HepG2 (cell line): ENCODE measurements at regions not wholly inside any gene's neighbourhood (a gene's known extent, or its start where the extent isn't known, plus 50 kb on each side); places are given as distances from the start of the nearest gene placed in this dataset.

Source experiments
- ARNT ChIP-seq: fragments of 450-650 bp; IDR thresholded peaks from 2 replicates; pipeline ENCODE4 v1.6.1; 2017
- CAMTA2 ChIP-seq: sonication (generic); formaldehyde crosslinking; IDR thresholded peaks from 2 replicates; pipeline ENCODE4 v1.4.0; 2020; ENCODE audit warnings: mild to moderate bottlenecking, missing genetic modification reagents, borderline replicate concordance
- FOXO1 ChIP-seq: sonication (generic); formaldehyde crosslinking; IDR thresholded peaks from 2 replicates; pipeline ENCODE4 v1.4.0; 2020; ENCODE audit warnings: missing genetic modification reagents
- FOXP1 ChIP-seq, 2 experiments: fragments of 450-650 bp in 1 of 2; IDR thresholded peaks; 2 replicates each; pipeline ENCODE4 v1.6.1; 2017 to 2018; ENCODE audit warnings: antibody characterized with exemption in 1 of 2
- GLI4 ChIP-seq: sonication (generic); formaldehyde crosslinking; IDR thresholded peaks from 2 replicates; pipeline ENCODE4 v1.5.1; 2020; ENCODE audit warnings: missing genetic modification reagents, mild to moderate bottlenecking, moderate library complexity, borderline replicate concordance
- HMG20B ChIP-seq: conservative IDR thresholded peaks from 2 replicates; pipeline ENCODE4 v1.6.1; 2016; ENCODE audit warnings: missing genetic modification reagents, missing compliant biosample characterization
- HNRNPH1 ChIP-seq: fragments of 200-400 bp; formaldehyde crosslinking; optimal IDR thresholded peaks from 2 replicates; pipeline ENCODE3; 2017; ENCODE audit warnings: mild to moderate bottlenecking, low read depth, low read length
- MBD4 ChIP-seq: IDR thresholded peaks from 2 replicates; pipeline ENCODE4 v1.6.1; 2012; ENCODE audit warnings: low read length, inconsistent platforms, borderline replicate concordance
- NCOA1 ChIP-seq: sonication (generic); formaldehyde crosslinking; IDR thresholded peaks from 2 replicates; pipeline ENCODE4 v1.9.0; 2021; ENCODE audit warnings: missing genetic modification reagents
- NFRKB ChIP-seq: fragments of 450-650 bp; IDR thresholded peaks from 2 replicates; pipeline ENCODE4 v1.6.1; 2017
- NONO ChIP-seq, 2 experiments: fragments of 450-650 bp in 1 of 2; sonication (generic) in 1 of 2; formaldehyde crosslinking in 1 of 2; IDR thresholded peaks in 1 of 2; conservative IDR thresholded peaks in 1 of 2; 2 replicates each; pipeline versions ENCODE4 v1.6.1 to v1.8.0; 2017 to 2022; ENCODE audit warnings: mild to moderate bottlenecking in 1 of 2, missing genetic modification reagents in 1 of 2, moderate library complexity in 1 of 2
- NR1H2 ChIP-seq: sonication (generic); formaldehyde crosslinking; IDR thresholded peaks from 2 replicates; pipeline ENCODE4 v1.8.1; 2022; ENCODE audit warnings: low read depth, missing genetic modification reagents, borderline replicate concordance
- PAWR ChIP-seq: sonication (generic); formaldehyde crosslinking; IDR thresholded peaks from 2 replicates; pipeline ENCODE4 v1.4.0; 2020; ENCODE audit warnings: missing genetic modification reagents, mild to moderate bottlenecking, borderline replicate concordance
- PHF5A ChIP-seq: IDR thresholded peaks from one replicate; pipeline ENCODE4 v1.6.1; 2018; ENCODE audit warnings: low read depth, missing genetic modification reagents; ENCODE audit not compliant: unreplicated experiment
- POLR2AphosphoS2 ChIP-seq: IDR thresholded peaks from 2 replicates; pipeline ENCODE4 v1.6.1; 2011; ENCODE audit warnings: low read depth, low read length, improper control_type of control experiment
- RELA ChIP-seq: sonication (generic); formaldehyde crosslinking; IDR thresholded peaks from 2 replicates; pipeline ENCODE4 v1.4.0; 2020; ENCODE audit warnings: missing genetic modification reagents
- RXRA ChIP-seq: sonication (generic); formaldehyde crosslinking; IDR thresholded peaks from 2 replicates; pipeline ENCODE4 v1.5.1; 2020; ENCODE audit warnings: missing genetic modification reagents
- TBL1XR1 ChIP-seq: fragments of 150-350 bp; IDR thresholded peaks from 2 replicates; pipeline ENCODE4 v1.6.1; 2014; ENCODE audit warnings: borderline replicate concordance, low read length; ENCODE audit not compliant: partially characterized antibody
- U2AF1 ChIP-seq: fragments of 200-400 bp; formaldehyde crosslinking; optimal IDR thresholded peaks from 2 replicates; pipeline ENCODE3; 2017; ENCODE audit warnings: mild to moderate bottlenecking, low read depth, low read length
- ZBTB7A ChIP-seq: sonication (generic); formaldehyde crosslinking; IDR thresholded peaks from 2 replicates; pipeline ENCODE4 v1.8.0; 2022; ENCODE audit warnings: mild to moderate bottlenecking, missing genetic modification reagents
- ZMYM2 ChIP-seq: sonication (generic); formaldehyde crosslinking; IDR thresholded peaks from 2 replicates; pipeline ENCODE4 v1.8.0; 2022; ENCODE audit warnings: mild to moderate bottlenecking, missing genetic modification reagents
- ZNF329 ChIP-seq: sonication (generic); formaldehyde crosslinking; IDR thresholded peaks from 2 replicates; pipeline ENCODE4 v1.9.0; 2021; ENCODE audit warnings: low read depth, mild to moderate bottlenecking, missing genetic modification reagents
- ZNF335 ChIP-seq: sonication (generic); formaldehyde crosslinking; IDR thresholded peaks from 2 replicates; pipeline ENCODE4 v1.4.0; 2020; ENCODE audit warnings: missing genetic modification reagents
- ZNF441 ChIP-seq: sonication (generic); formaldehyde crosslinking; IDR thresholded peaks from 2 replicates; pipeline ENCODE4 v1.7.0; 2021; ENCODE audit warnings: missing genetic modification reagents, borderline replicate concordance
- ZNF530 ChIP-seq: sonication (generic); formaldehyde crosslinking; IDR thresholded peaks from 2 replicates; pipeline ENCODE4 v1.5.0; 2020; ENCODE audit warnings: low read depth, mild to moderate bottlenecking, missing genetic modification reagents
- ZNF709 ChIP-seq: sonication (generic); formaldehyde crosslinking; IDR thresholded peaks from 2 replicates; pipeline ENCODE4 v1.5.0; 2020; ENCODE audit warnings: mild to moderate bottlenecking, missing genetic modification reagents
- ZNF883 ChIP-seq: sonication (generic); formaldehyde crosslinking; IDR thresholded peaks from 2 replicates; pipeline ENCODE4 v1.5.1; 2020; ENCODE audit warnings: mild to moderate bottlenecking, missing genetic modification reagents; ENCODE audit errors: not compliant biosample characterization
- ZSCAN9 ChIP-seq: IDR thresholded peaks from 2 replicates; pipeline ENCODE4 v1.6.1; 2016; ENCODE audit warnings: borderline replicate concordance
- TF ChIP-seq, protein P1 (sequence below): sonication (generic); formaldehyde crosslinking; IDR thresholded peaks from 2 replicates; pipeline ENCODE4 v1.8.0; 2022; ENCODE audit warnings: mild to moderate bottlenecking, missing genetic modification reagents, moderate library complexity
- TF ChIP-seq, protein P2 (sequence below): sonication (generic); formaldehyde crosslinking; IDR thresholded peaks from 2 replicates; pipeline ENCODE4 v1.8.1; 2023; ENCODE audit warnings: mild to moderate bottlenecking, missing genetic modification reagents

DNA sequence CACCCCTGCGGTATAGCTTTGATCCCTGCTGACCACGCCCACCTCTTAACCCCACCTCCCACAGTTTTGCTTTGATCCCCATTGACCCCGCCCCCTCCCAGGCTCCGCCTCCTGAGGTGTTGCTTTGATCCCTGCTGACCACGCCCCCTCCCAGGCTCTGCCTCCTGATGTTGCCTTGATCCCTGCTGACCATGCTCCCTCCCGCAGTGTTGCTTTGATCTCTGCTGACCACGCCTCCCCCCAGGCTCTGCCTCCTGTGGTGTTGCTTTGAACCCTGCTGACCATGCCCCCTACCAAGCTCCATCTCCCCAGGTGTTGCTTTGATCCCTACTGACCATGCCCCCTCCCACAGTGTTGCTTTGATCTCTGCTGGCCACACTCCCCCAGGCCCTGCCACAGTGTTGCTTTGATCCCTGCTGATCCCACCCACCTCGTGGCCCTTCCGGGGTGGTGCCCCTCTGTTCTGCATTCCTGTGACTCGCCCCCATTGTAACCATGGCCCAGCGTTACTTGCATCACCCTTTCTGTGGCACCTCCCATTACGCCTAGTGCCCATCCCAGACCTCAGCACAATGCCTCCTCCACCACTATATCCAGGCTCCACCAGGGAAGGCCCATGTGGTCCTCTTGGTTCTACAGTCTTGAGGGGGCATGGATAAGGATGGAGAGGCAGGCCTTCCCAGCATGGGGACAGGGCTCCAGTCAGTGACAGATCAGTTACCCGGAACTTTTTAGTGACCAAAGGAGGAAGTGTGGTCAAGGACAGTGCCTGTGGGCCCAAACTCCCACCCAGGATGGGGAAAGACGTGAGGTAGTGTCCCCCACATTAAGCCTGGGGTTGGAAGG is 70.8 kb downstream of the ADRA2C start (continued):
- peak; percentile 81 for TF ChIP-seq ZMYM2 (CRISPR knock-in tag)
- TF ChIP-seq, protein P1, sequence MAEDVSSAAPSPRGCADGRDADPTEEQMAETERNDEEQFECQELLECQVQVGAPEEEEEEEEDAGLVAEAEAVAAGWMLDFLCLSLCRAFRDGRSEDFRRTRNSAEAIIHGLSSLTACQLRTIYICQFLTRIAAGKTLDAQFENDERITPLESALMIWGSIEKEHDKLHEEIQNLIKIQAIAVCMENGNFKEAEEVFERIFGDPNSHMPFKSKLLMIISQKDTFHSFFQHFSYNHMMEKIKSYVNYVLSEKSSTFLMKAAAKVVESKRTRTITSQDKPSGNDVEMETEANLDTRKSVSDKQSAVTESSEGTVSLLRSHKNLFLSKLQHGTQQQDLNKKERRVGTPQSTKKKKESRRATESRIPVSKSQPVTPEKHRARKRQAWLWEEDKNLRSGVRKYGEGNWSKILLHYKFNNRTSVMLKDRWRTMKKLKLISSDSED: no peak; the same call in 1 of the 2 replicates
- no peak for TF ChIP-seq MBD4
- TF ChIP-seq PAWR (CRISPR knock-in tag): 0 out of 2 replicates have a peak, but pooled peaks have one; percentile 44
- no peak for TF ChIP-seq HNRNPH1
- no peak; the same call in 1 of the 2 replicates for TF ChIP-seq ZNF441 (CRISPR knock-in tag)
- TF ChIP-seq ZBTB7A: peak; percentile 99
- TF ChIP-seq U2AF1: peak; percentile 97
- TF ChIP-seq ZNF329 (CRISPR knock-in tag): peak; percentile 74; the same call in 1 of the 2 replicates
- peak; percentile 77 for TF ChIP-seq PHF5A (CRISPR knock-in tag)
- no peak for TF ChIP-seq NFRKB
- TF ChIP-seq ZNF709 (CRISPR knock-in tag): no peak
- no peak; the same call in 1 of the 2 replicates for TF ChIP-seq NR1H2 (CRISPR knock-in tag)
- no peak for TF ChIP-seq ZNF883
- no peak for TF ChIP-seq ZNF335
- TF ChIP-seq ARNT: no peak
- TF ChIP-seq ZNF530 (CRISPR knock-in tag): no peak
- no peak for TF ChIP-seq NONO (IDR thresholded peaks at IDR 0.05)
- TF ChIP-seq NONO (CRISPR knock-in tag; conservative IDR thresholded peaks at IDR 0.05): no peak
- peak; percentile 88; the same call in 1 of the 2 replicates for TF ChIP-seq HMG20B
- TF ChIP-seq, protein P2, sequence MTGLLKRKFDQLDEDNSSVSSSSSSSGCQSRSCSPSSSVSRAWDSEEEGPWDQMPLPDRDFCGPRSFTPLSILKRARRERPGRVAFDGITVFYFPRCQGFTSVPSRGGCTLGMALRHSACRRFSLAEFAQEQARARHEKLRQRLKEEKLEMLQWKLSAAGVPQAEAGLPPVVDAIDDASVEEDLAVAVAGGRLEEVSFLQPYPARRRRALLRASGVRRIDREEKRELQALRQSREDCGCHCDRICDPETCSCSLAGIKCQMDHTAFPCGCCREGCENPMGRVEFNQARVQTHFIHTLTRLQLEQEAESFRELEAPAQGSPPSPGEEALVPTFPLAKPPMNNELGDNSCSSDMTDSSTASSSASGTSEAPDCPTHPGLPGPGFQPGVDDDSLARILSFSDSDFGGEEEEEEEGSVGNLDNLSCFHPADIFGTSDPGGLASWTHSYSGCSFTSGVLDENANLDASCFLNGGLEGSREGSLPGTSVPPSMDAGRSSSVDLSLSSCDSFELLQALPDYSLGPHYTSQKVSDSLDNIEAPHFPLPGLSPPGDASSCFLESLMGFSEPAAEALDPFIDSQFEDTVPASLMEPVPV (CRISPR knock-in tag): peak; percentile 72
- peak; percentile 96 for TF ChIP-seq RXRA (CRISPR knock-in tag)
- peak; percentile 95 for TF ChIP-seq FOXO1 (CRISPR knock-in tag)
- peak; percentile 99 for TF ChIP-seq NCOA1 (CRISPR knock-in tag)
- no peak for TF ChIP-seq POLR2AphosphoS2
- peak; percentile 93 for TF ChIP-seq TBL1XR1
- TF ChIP-seq RELA (CRISPR knock-in tag): no peak
- no peak for TF ChIP-seq CAMTA2
- TF ChIP-seq GLI4: no peak
- TF ChIP-seq ZSCAN9: peak; percentile 21; the same call in 1 of the 2 replicates
- TF ChIP-seq FOXP1 (IDR thresholded peaks at IDR 0.05): peak; percentile 97
- TF ChIP-seq FOXP1 (CRISPR knock-in tag; IDR thresholded peaks at IDR 0.05): peak; percentile 89
